Brain microvascular endothelial cell (primary cell): ENCODE measurements at regions not wholly inside any gene's neighbourhood (a gene's known extent, or its start where the extent isn't known, plus 50 kb on each side); places are given as distances from the start of the nearest gene placed in this dataset.
"Not testable (repeated sequence)": the region's sequence is repeated elsewhere in the genome, so short reads cannot be mapped to it uniquely, and the experiment has no call there.

ENCODE experiments used
- DNase-seq: peaks from one replicate; pipeline ENCODE4 v3.0.0-alpha.2; 2020
- H3K27ac ChIP-seq: fragments of 250-450 bp; sonication (Bioruptor Pico); 2 replicates; pipeline ENCODE4 v1.5.1; 2020; ENCODE audit warnings: mild to moderate bottlenecking, moderate library complexity
- H3K27me3 ChIP-seq: fragments of 250-450 bp; sonication (Bioruptor Pico); replicated peaks from 2 replicates; pipeline ENCODE4 v1.5.1; 2020; ENCODE audit warnings: mild to moderate bottlenecking
- H3K36me3 ChIP-seq: fragments of 250-450 bp; sonication (Bioruptor Pico); replicated peaks from 2 replicates; pipeline ENCODE4 v1.5.1; 2020; ENCODE audit warnings: mild to moderate bottlenecking
- H3K4me3 ChIP-seq: 2 replicates; pipeline ENCODE4 v1.5.1; 2011; ENCODE audit warnings: low read depth, mild to moderate bottlenecking, control low read depth, low read length, moderate library complexity
- in situ Hi-C: cut with HindIII; loops from 2 replicates; pipeline ENCODE4 v1.10.0; 2017; ENCODE audit warnings: low sequenced_read_pairs, low pct_ligation_motif_present
- TF ChIP-seq, protein P1 (sequence below): IDR thresholded peaks from 2 replicates; pipeline ENCODE4 v1.5.1; 2011; ENCODE audit warnings: low read depth, mild to moderate bottlenecking, moderate library complexity, low read length, control low read depth, inconsistent platforms; ENCODE audit errors: missing control alignments

DNA sequence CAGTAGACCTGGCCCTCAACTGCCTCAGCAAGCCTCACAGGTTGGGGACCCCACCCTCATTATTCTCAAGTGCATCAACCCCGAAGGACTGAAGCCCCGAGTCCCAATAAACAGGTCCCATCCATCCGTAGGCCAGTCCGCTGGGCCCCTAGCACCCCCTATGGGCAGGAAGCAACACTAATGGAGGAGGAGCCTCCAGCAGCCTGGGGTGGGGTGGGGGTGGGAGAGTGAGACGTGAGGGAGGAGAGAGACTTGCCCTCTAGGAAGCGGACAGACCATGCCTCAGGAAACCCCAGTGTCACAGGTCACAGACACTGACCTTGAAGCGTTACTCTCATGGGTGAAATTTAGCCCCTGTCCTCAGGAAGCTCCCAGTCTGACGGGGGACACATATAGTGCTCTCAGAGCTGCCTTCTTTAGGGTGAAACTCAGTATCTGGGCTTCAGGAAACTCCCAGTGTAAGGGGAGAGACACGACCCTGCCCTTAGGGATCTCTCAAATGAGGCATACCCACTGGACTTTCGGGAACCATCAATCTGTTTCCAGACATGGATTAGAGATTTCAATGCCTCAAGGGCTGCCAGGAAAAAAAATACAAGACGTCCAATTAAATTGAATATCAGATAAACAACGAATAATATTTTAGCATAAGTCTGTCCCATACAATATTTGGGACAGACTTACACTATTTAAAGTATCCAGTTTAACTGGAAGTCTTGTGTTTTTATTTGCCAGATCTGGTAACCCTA is 125.8 kb downstream of the MRPL14 start:
- in situ Hi-C loops: no loop called here

DNA sequence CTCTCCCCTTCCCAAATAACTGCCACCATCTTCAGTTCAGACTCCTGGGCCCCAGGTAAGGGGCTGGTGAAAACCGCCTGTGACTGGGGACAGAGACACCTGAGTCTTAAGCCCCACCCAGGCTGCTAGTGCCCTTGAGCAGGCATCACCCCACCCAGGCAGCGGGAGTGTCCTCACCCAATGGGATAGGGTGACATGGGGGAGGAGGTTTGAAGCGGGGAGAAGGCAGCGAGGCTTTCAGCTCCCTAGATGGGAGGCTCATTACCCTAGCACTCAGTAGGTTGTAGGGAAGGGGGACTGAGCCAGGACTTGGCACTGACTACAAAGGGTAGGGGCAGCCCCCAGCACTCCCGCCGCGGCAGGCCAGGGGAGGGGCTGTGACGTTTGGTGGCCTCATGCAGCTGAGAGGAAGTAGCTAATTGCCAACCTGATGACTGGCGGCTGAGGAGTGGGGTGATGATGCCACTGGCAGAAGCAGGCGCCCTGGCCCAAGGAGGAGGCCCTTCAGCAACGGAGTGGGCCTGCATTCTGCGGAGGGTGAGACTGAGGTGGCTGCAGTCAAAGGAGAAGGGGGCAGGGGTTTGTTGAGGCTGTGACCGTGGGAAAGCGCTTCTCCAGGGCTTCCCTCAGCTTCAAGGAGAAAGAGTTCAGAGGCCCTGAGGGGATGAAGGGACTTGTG is 126.9 kb downstream of the MRPL14 start:
- no peaks in the 10 kb centered on the region for H3K36me3 ChIP-seq
- DNase-seq: no peak
- no peak overlapping the region for H3K4me3 ChIP-seq
- in situ Hi-C loops: no loop called here
- H3K27me3 ChIP-seq: no peaks in the 10 kb centered on the region
- H3K27ac ChIP-seq: no peak overlapping the region
- TF ChIP-seq, protein P1, sequence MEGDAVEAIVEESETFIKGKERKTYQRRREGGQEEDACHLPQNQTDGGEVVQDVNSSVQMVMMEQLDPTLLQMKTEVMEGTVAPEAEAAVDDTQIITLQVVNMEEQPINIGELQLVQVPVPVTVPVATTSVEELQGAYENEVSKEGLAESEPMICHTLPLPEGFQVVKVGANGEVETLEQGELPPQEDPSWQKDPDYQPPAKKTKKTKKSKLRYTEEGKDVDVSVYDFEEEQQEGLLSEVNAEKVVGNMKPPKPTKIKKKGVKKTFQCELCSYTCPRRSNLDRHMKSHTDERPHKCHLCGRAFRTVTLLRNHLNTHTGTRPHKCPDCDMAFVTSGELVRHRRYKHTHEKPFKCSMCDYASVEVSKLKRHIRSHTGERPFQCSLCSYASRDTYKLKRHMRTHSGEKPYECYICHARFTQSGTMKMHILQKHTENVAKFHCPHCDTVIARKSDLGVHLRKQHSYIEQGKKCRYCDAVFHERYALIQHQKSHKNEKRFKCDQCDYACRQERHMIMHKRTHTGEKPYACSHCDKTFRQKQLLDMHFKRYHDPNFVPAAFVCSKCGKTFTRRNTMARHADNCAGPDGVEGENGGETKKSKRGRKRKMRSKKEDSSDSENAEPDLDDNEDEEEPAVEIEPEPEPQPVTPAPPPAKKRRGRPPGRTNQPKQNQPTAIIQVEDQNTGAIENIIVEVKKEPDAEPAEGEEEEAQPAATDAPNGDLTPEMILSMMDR: no peak

More for the DNA sequence above, 125.8 kb downstream of the MRPL14 start:
- H3K36me3 ChIP-seq: no peaks in the 10 kb centered on the region
- H3K4me3 ChIP-seq: peak overlapping the region; percentile 40
- no peak overlapping the region for H3K27ac ChIP-seq
- no peaks in the 10 kb centered on the region for H3K27me3 ChIP-seq
- no peak for DNase-seq
- TF ChIP-seq, protein P1: peak; percentile 73

DNA sequence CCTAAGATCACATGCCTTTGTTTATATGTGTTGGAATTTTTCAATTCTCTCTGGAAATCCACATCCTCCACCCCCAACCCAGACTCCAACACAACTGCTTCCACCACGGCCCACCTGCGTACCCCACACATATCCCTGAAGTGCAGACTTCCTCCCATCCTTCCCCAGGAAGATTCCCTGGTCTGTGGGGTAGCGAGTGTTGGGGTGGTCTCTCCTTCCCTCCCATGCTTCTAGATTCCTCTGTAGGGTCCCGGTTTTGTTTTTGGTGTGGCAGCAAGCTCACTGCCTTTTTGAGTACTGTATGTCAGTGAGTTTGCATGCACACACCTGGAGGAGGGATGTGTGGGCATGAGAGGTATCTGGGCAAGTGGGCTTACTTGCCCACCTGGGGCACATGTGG is 127.6 kb downstream of the MRPL14 start:
- in situ Hi-C loops: no loop called here
- no peak for DNase-seq
- Histone ChIP-seq H3K36me3 (no peaks in the 10 kb centered on the region), H3K27me3 (no peaks in the 10 kb centered on the region), H3K27ac (no peak overlapping the region), H3K4me3 (no peak overlapping the region)
- TF ChIP-seq, protein P1: no peak

DNA sequence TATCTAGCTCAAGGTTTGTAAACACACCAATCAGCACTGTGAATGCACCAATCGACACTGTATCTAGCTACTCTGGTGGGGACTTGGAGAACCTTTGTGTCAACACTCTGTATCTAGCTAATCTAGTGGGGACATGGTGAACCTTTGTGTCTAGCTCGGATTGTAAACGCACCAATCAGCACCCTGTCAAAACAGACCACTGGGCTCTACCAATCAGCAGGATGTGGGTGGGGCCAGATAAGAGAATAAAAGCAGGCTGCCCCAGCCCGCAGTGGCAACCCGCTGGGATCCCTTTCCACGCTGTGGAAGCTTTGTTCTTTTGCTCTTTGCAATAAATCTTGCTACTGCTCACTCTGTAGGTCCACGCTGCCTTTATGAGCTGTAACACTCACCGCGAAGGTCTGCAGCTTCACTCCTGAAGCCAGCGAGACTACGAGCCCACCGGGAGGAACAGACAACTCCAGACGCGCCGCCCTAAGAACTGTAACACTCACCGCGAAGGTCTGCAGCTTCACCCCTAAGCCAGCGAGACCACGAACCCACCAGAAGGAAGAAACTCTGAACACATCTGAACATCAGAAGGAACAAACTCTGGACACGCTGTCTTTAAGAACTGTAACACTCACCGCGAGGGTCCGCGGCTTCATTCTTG is 128.5 kb downstream of the MRPL14 start:
- H3K4me3 ChIP-seq, DNase-seq, H3K36me3 ChIP-seq, in situ Hi-C loops, H3K27me3 ChIP-seq, H3K27ac ChIP-seq: not testable (repeated sequence)

DNA sequence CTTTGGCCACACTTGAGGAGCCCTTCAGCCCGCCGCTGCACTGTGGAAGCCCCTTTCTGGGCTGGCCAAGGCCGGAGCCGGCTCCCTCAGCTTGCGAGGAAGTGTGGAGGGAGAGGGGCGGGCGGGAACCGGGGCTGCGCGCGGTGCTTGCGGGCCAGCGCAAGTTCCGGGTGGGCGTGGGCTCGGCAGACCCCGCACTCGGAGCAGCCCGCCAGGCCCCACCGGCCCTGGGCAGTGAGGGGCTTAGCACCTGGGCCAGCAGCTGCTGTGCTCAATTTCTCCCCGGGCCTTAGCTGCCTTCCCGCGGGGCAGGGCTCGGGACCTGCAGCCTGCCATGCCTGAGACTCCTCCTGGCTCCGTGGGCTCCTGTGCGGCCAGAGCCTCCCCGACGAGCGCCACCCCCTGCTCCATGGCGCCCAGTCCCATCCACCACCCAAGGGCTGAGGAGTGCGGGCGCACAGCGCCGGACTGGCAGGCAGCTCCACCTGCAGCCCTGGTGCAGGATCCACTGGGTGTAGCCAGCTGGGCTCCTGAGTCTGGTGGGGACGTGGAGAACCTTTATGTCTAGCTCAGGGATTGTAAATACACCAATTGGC is 129.2 kb downstream of the MRPL14 start:
- H3K27me3 ChIP-seq, in situ Hi-C loops, DNase-seq, H3K4me3 ChIP-seq, H3K36me3 ChIP-seq, H3K27ac ChIP-seq: not testable (repeated sequence)

DNA sequence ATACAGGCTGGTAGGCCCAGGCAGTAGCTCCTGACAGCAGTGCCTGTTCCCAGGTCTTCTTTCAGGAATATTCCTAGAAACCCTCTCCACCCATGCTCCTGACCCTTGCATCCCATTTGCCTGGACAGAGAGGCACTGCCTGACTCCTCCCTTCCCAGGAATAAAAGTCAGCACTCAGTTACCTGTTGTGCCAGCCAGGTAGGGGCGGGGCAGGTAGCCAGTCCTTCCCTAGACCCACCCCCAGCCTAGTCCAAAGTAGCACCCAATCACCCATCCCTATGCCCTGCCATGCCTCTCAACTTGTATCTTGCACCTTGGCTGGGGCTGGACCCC is 129.9 kb downstream of the MRPL14 start:
- Histone ChIP-seq H3K27me3 (no peaks in the 10 kb centered on the region), H3K4me3 (no peak overlapping the region), H3K27ac (no peak overlapping the region), H3K36me3 (no peaks in the 10 kb centered on the region)
- TF ChIP-seq, protein P1: no peak
- no peak for DNase-seq
- in situ Hi-C loops: no loop called here
